ENCODE measurements at regions not wholly inside any gene's neighbourhood (a gene's known extent, or its start where the extent isn't known, plus 50 kb on each side); places are given as distances from the start of the nearest gene placed in this dataset.

DNA sequence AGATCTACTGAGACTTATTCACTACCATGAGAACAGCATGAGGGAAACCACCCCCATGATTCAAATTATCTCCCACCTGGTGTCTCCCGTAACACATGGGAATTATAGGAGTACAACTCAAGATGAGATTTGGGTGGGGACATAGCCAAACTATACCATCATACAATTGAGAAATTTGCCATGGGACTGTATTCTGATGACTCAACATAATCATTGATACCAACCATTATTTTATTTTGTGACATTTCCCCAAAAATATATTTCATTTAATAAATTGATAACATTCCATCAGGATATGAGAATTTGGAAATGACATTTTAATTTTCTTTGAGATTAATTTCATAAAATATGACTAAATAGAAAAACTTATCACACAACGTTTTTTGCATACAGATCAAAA is 96.6 kb upstream of the MDFIC2 start:
- ATAC-seq (no peak), DNase-seq (no peak)
- no peak overlapping the region for H3K27ac ChIP-seq (ENCODE audit: low read length)
- H3K4me2 ChIP-seq (ENCODE audit: low read length), result no peak overlapping the region
- H4K20me1 ChIP-seq (ENCODE audit: low read length), result no peaks in the 10 kb centered on the region
- no peaks in the 10 kb centered on the region for H3K9me2 ChIP-seq (replicated peaks; ENCODE audit: low read length)
- no peaks in the 10 kb centered on the region for H3K36me3 ChIP-seq (ENCODE audit: low read depth, low read length)
- BruUV-seq (replicated peaks), result no TSS peak
- H3K9ac ChIP-seq (ENCODE audit: low read length), result no peak overlapping the region
- POLR2A ChIA-PET (ENCODE audit: unreplicated experiment), result no interaction called here
- H3K27me3 ChIP-seq (ENCODE audit: low read length), result peaks cover 8% of the 10 kb centered on the region; the same call in 1 of the 2 replicates
- H3K9me3 ChIP-seq (ENCODE audit: low read length), result no peaks in the 10 kb centered on the region
- no peaks in the 10 kb centered on the region for H3K4me1 ChIP-seq (ENCODE audit: insufficient read depth, low read length)
- intact Hi-C loops (cut with micrococcal nuclease), result no loop called here
- no peak overlapping the region for H2AFZ ChIP-seq (ENCODE audit: low read length)
- TF ChIP-seq, protein P1, sequence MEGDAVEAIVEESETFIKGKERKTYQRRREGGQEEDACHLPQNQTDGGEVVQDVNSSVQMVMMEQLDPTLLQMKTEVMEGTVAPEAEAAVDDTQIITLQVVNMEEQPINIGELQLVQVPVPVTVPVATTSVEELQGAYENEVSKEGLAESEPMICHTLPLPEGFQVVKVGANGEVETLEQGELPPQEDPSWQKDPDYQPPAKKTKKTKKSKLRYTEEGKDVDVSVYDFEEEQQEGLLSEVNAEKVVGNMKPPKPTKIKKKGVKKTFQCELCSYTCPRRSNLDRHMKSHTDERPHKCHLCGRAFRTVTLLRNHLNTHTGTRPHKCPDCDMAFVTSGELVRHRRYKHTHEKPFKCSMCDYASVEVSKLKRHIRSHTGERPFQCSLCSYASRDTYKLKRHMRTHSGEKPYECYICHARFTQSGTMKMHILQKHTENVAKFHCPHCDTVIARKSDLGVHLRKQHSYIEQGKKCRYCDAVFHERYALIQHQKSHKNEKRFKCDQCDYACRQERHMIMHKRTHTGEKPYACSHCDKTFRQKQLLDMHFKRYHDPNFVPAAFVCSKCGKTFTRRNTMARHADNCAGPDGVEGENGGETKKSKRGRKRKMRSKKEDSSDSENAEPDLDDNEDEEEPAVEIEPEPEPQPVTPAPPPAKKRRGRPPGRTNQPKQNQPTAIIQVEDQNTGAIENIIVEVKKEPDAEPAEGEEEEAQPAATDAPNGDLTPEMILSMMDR (conservative IDR thresholded peaks at IDR 0.05; ENCODE audit: low read depth, low read length), result no peak
- no peak for TF ChIP-seq EZH2 (IDR thresholded peaks at IDR 0.05; ENCODE audit: low read length, unreplicated experiment)
- no peak for TF ChIP-seq EZH2phosphoT487 (IDR thresholded peaks at IDR 0.05; ENCODE audit: borderline replicate concordance, low read length)
- CTCF ChIA-PET, result no interaction called here
- no peaks in the 10 kb centered on the region for H3F3A ChIP-seq (ENCODE audit: low read length, unreplicated experiment)
- H3K4me3 ChIP-seq (ENCODE audit: low read length), result no peak overlapping the region
- H3K79me2 ChIP-seq (ENCODE audit: low read length), result no peaks in the 10 kb centered on the region

DNA sequence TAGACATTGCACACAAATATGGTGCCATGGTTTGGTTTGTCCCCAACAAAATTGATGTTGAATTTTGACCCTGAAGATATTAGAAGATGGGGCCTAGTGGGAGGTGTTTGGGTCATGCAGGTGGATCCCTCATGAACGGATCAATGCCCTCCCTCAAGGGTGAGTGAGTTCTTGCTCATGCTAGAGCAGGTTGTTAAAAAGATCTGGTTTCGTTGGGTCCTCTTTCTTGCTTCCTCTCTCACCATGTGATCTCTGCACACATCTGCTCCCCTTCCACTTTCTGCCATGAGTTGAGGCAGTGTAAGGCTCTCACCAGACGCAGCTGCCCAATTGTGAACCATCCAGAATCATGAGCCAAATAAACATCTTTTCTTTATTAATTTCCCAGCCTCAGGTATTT is 87.8 kb upstream of the MDFIC2 start:
- intact Hi-C loops (cut with micrococcal nuclease), result no loop called here
- Histone ChIP-seq H3K4me3 (ENCODE audit: low read length) (no peak overlapping the region), H3K4me1 (ENCODE audit: insufficient read depth, low read length) (no peaks in the 10 kb centered on the region), H3K9me2 (replicated peaks; ENCODE audit: low read length) (no peaks in the 10 kb centered on the region), H2AFZ (ENCODE audit: low read length) (no peak overlapping the region), H3K4me2 (ENCODE audit: low read length) (no peak overlapping the region), H3K79me2 (ENCODE audit: low read length) (no peaks in the 10 kb centered on the region), H3F3A (ENCODE audit: low read length, unreplicated experiment) (no peaks in the 10 kb centered on the region), H4K20me1 (ENCODE audit: low read length) (no peaks in the 10 kb centered on the region), H3K36me3 (ENCODE audit: low read depth, low read length) (no peaks in the 10 kb centered on the region), H3K27me3 (ENCODE audit: low read length) (no peaks in the 10 kb centered on the region), H3K9me3 (ENCODE audit: low read length) (no peaks in the 10 kb centered on the region), H3K27ac (ENCODE audit: low read length) (no peak overlapping the region), H3K9ac (ENCODE audit: low read length) (no peak overlapping the region)
- BruUV-seq (replicated peaks), result no TSS peak
- no peak for ATAC-seq
- POLR2A ChIA-PET (ENCODE audit: unreplicated experiment), result no interaction called here
- TF ChIP-seq EZH2phosphoT487 (IDR thresholded peaks at IDR 0.05; ENCODE audit: borderline replicate concordance, low read length) (no peak), EZH2 (IDR thresholded peaks at IDR 0.05; ENCODE audit: low read length, unreplicated experiment) (no peak)
- TF ChIP-seq, protein P1 (conservative IDR thresholded peaks at IDR 0.05; ENCODE audit: low read depth, low read length), result no peak
- CTCF ChIA-PET, result no interaction called here
- no peak for DNase-seq

DNA sequence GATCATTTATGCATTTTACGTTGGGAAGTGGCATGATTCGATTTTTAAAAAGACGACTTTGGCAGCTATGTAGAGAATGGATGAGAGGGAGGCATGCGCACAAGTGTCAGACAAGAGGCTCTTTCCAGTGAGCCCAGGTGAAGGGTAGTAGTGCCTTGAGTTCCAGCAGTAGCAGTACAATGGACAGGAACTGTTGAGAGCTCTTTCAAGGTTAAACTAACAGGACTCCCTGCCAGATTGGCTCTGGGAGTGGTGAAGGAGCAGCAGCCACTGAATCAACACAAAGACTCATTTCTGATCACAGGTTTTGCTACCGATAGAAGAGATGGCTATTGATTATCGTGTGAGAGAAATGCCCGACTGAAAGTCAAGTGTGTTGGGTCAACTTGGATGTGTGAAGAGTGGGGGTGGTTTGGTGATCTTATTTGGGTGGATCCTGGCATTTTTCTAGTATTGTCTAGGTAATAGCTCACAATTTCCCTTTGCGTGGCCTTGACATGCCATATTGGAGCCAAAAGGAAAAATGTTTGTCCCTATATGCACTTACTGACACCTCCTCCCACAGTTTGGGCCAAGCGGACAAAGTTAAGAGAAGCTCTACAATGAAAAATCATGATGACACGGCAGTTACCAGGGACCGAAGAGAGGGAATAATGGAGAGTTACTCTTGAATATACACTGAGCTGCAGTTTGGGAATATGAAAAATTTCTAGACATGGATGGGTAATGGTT is 81.6 kb upstream of the MDFIC2 start:
- Histone ChIP-seq H3K9ac (ENCODE audit: low read length) (no peak overlapping the region), H3K9me2 (replicated peaks; ENCODE audit: low read length) (no peaks in the 10 kb centered on the region), H3K4me3 (ENCODE audit: low read length) (no peak overlapping the region), H3K4me1 (ENCODE audit: insufficient read depth, low read length) (no peaks in the 10 kb centered on the region), H2AFZ (ENCODE audit: low read length) (no peak overlapping the region), H3F3A (ENCODE audit: low read length, unreplicated experiment) (no peaks in the 10 kb centered on the region), H3K27ac (ENCODE audit: low read length) (no peak overlapping the region), H3K79me2 (ENCODE audit: low read length) (no peaks in the 10 kb centered on the region), H3K4me2 (ENCODE audit: low read length) (no peak overlapping the region), H3K27me3 (ENCODE audit: low read length) (no peaks in the 10 kb centered on the region), H3K9me3 (ENCODE audit: low read length) (no peaks in the 10 kb centered on the region), H3K36me3 (ENCODE audit: low read depth, low read length) (no peaks in the 10 kb centered on the region), H4K20me1 (ENCODE audit: low read length) (no peaks in the 10 kb centered on the region)
- CTCF ChIA-PET, result no interaction called here
- POLR2A ChIA-PET (ENCODE audit: unreplicated experiment), result no interaction called here
- intact Hi-C loops (cut with micrococcal nuclease), result no loop called here
- TF ChIP-seq, protein P1 (conservative IDR thresholded peaks at IDR 0.05; ENCODE audit: low read depth, low read length), result no peak
- TF ChIP-seq EZH2 (IDR thresholded peaks at IDR 0.05; ENCODE audit: low read length, unreplicated experiment) (no peak), EZH2phosphoT487 (IDR thresholded peaks at IDR 0.05; ENCODE audit: borderline replicate concordance, low read length) (no peak)
- BruUV-seq (replicated peaks), result no TSS peak
- DNase-seq (no peak), ATAC-seq (no peak)

Data from PC-3 (cell line).